GM18507 (cell line): ENCODE measurements at regions not wholly inside any gene's neighbourhood (a gene's known extent, or its start where the extent isn't known, plus 50 kb on each side); places are given as distances from the start of the nearest gene placed in this dataset.
"Not testable (repeated sequence)": the region's sequence is repeated elsewhere in the genome, so short reads cannot be mapped to it uniquely, and the experiment has no call there.

Source experiments
- DNase-seq: peaks from one replicate; pipeline ENCODE4 v3.0.0; 2011; ENCODE audit warnings: low read depth; ENCODE audit not compliant: insufficient read length; ENCODE audit errors: extremely low spot score
- FAIRE-seq: peaks from 2 replicates; lab custom pipeline; 2011; peaks lifted over from hg19 to GRCh38; lab: Jason Lieb, UNC

DNA sequence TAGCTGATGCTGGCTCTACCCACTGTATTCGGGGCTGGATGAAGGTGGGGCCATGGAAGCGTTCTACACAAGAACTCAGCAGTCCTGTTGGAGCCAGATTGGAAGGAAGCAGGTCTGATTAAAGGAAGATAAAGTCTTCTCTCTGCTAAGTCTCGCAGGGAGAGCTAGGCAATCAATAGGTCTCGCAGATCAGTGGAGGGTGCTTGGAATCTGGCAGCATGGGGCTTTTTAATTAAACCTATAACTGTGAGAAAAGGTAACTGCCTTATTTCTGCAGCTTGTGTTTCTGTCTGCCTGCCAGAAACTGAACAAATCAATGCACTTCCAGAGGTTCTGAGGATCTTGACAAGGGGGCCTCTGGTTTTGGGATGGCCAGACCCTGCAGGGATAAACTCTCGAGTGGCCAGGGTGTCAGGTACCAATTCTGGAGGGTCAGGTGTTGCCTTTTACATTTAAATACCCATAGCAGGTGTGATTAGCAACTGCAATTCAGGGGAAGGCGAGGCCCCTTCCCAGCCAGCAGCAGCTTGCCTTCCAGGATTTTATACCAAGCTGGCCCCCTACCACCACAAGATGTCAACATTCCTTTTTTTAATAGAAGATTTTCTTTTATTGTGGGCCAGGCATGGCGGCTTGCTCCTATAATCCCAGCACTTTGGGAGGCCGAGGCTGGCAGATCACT, 228.6 kb downstream of the NPIPA7 start:
- not testable (repeated sequence) for DNase-seq, FAIRE-seq

DNA sequence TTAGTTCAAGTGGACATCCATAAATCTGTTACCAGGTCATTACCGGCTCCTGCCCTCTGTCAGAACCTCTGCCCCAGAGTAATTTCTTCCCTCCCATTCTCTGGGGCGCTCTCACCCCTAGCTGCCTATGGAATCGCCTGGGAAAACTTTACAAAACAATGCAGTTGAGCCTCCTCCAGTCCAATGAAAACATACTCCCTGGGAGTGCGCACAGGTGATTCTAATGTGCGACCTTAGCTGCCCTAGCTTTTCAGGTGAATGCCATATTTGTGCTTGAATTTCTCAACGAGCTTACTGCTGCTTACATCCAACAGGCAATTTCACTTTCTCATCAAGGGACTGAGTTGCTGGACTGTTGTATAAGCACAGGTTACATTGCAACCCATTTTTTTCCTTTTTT, 230.7 kb downstream of the NPIPA7 start:
- DNase-seq, FAIRE-seq: not testable (repeated sequence)

DNA sequence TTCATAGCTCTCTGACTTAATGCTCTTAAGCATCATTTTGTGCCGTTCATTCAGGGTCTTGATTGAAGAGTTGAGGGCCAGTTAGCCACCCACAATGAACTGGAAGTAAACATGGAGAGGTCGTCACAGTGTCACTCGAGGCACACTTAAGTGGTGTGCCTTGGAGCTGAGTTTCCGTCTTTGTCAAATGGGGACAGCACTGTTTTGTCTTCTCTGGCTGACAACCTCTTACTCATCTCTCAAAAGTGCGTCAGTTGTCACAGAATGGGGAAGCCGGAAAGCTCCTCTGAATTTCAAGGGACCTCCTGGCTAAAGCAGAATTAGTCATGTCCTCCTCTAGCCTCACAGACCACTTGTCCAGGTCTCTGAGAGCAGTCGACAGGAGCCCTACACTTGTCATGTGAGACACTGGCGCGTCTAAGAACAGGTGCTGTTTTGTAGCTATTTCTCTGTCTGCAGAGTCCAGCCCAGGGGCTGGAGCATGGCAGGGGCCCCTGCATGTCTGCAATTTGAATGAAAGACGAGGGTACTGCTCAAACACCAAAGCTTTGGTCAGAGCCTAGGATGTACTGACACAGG, 231.5 kb downstream of the NPIPA7 start:
- not testable (repeated sequence) for FAIRE-seq, DNase-seq

DNA sequence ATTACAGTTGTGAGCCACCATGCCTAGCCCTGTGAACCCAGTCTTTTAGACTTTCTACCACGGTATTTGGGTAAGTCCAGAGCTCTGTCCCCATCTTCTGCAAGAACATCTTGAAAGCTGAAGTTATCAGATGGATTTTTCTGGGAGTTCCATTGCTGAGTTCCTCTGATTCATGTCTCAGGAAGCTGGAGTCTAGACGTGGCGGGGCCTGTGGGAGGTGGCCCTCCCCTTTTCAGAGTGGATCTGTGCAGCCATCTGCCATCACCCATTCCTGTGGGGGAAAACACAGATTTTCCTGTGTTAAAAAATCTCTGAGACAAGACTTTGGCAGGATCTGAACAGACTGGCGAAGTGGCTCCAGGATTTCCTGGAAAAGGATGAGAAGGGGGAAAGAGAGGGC, 234.3 kb downstream of the NPIPA7 start:
- DNase-seq, FAIRE-seq: not testable (repeated sequence)

DNA sequence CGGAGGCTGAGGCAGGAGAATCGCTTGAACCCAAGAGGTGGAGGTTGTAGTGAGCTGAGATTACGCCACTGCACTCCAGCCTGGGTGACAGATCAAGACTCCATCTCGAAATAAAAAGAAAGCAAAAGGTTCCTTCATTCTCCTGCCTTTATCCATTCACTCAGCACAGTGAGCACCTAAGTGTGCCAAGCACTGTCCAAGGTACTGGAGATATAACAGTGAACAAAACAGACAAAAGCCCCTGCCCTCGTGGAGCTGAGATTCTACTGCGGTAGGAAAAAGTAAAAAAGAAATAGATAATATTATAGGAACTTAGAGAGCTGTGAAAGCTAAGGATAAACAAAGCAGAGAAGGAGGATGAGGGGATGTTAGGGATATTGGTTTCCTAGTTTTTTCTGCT, 235.5 kb downstream of the NPIPA7 start:
- not testable (repeated sequence) for DNase-seq, FAIRE-seq

DNA sequence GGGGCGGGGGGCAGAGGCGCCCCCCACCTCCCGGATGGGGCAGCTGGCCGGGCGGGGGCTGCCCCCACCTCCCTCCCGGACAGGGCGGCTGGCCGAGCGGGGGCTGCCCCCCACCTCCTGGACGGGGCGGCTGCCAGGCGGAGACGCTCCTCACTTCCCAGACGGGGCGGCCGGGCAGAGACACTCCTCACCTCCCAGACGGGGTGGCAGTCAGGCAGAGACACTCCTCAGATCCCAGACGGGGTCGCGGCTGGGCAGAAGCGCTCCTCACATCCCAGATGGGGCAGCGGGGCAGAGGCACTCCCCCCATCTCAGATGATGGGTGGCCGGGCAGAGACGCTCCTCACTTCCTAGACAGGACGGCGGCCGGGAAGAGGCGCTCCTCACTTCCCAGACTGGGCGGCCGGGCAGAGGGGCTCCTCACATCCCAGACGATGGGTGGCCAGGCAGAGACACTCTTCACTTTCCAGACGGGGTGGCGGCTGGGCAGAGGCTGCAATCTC, 240.1 kb downstream of the NPIPA7 start:
- not testable (repeated sequence) for DNase-seq, FAIRE-seq

DNA sequence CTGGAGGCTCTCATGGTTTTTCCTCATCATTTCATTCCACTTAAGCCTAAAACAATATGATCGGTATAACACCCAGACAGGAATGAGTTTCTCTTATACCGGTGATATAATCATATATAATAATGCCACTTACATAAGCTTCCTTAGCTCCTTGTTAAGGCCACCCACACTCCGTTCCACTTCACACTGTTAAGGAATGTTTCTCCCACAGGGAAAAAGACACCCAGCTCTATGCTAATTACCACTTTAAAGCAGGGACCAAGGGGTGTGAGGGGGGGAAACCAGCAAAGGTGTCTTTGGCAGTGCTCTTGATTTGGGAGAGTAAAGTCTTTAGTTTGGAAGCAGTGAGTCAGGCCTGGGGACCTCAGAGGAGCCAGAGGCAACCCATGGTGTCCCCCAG, 245.4 kb downstream of the NPIPA7 start:
- not testable (repeated sequence) for FAIRE-seq, DNase-seq

DNA sequence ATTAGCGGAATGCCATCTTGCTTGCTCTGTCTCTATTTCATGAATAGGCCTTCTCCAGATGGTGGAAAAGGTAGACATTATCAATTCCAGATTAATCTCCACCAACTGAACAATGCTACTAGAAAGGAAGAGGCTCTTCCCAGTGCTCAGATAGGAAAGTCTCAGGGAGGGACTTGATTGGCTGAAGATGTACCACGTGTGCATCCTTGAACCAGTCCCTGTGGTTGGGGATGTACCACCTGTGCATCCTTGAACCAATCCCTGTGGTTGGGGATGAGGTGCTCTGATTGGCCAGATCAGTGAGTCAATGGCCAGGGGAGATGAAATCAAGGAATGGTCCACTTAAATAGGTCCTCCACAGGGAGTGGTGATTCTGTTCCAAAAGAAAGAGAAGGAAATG, 246.2 kb downstream of the NPIPA7 start:
- DNase-seq, FAIRE-seq: not testable (repeated sequence)

DNA sequence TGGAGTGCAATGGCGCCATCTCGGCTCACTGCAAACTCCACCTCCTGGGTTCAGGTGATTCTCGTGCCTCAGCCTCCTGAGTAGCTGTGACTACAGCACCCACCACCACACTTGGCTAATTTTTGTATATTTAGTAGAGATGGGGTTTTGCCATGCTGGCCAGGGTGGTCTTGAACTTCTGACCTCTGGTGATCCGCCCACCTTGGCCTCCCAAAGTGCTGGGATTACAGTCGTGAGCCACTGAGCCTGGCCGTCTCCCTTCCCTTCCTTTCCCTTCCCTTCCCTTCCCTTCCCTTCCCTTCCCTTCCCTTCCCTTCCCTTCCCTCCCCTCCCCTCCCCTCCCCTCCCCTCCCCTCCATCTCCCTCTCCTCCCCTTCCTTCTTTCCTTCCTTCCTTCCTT, 248.9 kb downstream of the NPIPA7 start:
- not testable (repeated sequence) for FAIRE-seq, DNase-seq

DNA sequence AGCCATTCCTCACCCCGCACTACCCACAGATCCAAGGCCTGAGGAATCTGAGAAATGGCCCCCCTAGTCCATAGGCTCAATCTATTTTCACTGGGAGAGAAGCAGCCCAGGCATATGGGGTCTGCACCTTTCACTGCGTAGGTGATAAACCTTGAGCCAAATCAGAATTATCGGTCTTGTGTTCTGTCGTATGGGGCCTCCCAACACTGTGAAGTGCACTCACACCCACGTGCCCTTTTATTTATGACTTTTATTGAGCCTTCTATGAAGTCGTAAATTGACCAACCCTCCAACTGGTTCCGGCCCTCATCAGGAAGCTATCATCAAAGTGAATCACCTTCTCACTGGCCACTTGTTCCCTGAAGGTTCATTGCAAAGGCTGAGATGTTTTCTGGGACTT, 259.3 kb downstream of the NPIPA7 start:
- DNase-seq, FAIRE-seq: not testable (repeated sequence)

DNA sequence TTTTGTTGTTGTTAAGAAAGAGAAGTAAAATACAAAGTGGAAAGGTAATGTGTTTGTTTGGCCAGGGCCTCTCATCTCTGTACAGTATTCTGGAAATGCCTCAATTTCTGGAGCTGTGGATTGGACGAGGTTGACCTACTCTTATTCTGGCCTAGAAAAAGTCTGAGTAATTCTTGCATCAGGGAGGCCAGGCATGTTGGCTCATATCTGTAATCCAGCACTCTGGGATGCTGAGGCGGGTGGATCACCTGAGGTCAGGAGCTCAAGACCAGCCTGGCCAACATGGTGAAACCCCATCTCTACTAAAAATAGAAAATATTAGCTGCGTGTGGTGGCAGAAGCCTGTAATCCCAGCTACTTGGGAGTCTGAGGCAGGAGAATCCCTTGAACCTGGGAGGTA, 259.8 kb downstream of the NPIPA7 start:
- not testable (repeated sequence) for DNase-seq, FAIRE-seq

DNA sequence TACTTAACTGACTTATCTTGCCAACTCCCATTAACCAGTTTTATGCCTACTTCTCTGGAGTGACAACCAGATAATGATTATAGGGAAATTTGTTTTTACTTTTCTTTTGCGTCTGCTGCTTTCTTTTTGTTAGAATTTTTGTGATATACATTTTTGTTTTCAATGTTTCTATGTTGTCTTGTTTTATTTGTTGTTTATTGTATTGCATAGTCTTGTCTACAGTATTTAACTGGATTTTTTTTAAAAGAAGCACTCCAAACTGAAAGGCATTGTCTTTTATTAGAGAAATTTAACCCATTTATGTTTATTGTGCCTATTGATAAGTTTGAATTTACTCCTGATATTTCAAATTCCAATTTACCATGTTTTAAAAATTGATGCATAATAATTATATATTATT, 264.9 kb downstream of the NPIPA7 start:
- not testable (repeated sequence) for DNase-seq, FAIRE-seq

DNA sequence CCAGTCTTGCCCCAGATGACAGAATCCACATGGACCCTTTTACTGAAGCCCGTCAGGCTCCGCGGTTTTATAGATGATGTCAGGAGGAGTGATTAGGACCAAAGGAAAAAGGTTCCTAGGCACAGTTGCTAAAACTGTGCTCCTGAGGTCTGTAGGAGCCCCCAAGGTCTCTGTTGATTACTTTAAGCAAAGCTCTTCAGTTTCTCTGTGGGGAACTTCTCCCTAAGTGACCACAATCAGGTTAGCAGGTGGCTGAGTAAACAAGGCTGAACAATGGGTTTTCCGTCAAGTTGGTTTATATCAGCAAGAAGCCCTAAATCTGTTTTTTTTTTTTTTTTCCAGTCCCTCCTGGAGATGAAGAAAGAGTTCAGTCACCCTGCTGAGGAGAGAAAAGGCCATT, 269.1 kb downstream of the NPIPA7 start:
- DNase-seq, FAIRE-seq: not testable (repeated sequence)

DNA sequence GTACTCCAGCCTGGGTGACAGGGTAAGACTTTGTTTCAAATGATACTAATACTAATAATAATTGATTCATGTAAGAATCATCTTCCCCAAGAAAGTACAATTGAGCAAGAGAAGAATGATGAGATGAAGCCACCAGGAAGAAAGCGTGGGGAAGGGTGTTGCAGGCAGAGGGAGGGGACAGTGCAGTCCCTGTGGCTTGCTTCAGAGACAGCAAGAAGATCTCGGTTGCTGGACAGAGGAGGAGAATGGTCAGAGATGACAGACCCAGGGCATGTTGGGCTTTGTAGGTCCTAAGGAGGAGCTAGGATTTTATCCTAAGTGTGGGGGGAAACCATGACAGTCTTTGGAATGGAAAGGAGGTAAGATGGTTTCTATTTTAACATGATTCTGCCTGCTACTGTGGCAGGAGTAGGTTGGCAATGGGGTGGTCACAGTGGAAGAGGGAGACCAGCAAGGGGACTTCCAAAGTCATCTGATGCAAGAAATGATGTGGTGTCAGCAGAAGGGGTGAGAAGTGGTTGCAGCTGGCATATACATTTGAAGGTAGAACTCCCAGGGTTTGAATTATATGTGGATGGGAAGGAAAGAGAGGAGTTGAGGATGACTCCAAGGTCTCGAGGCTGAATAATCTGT, 293.4 kb downstream of the NPIPA7 start:
- not testable (repeated sequence) for DNase-seq, FAIRE-seq

DNA sequence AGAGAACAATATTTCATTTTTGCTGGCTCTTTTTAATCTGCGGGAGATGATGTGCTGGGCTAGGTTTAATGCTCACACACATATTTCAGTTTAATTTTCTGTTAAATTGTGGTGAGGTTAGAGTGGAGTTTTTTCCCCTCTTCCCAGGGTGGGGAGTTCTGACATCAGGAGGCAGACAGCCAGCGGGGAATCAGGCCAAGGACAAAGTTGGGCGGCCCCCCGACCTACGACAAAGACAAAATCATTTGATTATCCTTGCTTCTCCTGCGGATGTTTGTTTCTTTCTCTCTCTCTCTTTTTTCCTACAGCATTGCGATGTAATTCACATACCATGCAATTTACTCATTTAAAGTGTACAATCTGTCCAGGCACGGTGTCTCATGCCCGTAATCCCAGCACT, 295.9 kb downstream of the NPIPA7 start:
- not testable (repeated sequence) for DNase-seq, FAIRE-seq

DNA sequence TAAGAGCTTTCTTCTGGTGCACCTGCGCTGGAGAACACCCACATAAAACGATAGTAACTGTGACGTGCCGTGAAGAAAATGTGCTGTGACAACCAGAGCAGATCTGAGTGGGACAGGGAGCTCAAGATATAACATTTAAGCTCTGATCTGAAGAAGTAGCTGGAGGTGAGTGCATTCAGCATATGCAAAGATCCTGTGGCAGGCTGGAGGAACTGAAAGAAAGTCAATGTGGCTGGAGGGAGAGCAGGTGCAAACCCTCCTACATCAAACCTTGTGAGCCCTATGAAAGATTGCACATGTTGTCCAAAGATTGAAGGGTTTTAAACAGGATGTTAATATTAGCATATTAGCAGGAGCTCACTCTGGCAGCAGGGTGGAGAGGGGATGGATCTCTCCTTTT, 342.9 kb downstream of the NPIPA7 start:
- FAIRE-seq, DNase-seq: not testable (repeated sequence)

DNA sequence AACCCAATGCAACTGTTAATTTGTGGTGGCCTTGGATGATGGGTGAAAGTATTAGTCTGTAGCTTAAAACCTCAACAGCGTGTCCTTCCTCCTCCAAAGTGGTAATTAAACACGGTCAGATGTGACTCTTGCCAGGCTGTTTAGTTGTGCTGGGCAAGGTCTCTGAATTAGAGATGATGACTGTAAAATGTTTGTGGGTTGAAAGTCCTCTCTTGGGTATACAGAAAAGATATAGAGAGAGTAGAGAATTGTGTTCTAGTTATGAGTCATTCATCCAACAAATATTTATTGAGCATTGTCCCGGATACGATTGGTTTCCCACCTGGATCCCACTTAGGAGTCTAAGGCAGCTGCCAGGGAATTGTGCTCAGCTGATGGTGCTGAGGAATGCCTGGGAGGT, 343.7 kb downstream of the NPIPA7 start:
- not testable (repeated sequence) for FAIRE-seq, DNase-seq

DNA sequence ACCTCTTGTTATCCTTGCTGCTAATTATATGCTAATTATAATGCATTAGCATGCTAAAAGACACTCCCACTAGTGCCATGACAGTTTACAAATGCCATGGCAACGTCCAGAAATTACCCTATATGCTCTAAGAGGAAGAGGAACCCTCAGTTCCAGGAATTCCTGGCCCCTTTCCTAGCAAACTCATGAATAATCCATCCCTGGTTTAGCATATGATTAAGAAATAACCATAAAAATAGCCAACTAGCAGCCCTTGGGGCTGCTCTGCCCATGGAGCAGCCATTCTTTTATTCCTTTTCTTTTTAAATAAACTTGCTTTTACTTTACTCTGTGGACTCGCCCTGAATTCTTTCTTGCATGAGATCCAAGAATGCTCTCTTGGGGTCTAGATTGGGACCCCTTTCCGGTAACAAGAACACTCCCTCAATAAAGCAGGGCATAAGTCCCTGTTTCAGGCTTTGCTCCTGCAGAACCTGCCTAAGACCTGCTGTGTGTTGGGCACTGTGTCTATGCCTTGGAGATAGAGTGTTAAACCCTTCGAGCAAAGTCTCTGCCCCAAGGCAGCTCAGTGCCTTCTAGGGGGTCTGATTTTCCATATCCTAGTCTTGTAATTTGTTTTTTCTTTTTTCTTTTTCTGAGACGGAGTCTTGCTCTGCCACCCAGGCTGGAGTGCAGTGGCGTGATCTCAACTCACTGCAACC, 345.0 kb downstream of the NPIPA7 start:
- DNase-seq, FAIRE-seq: not testable (repeated sequence)

DNA sequence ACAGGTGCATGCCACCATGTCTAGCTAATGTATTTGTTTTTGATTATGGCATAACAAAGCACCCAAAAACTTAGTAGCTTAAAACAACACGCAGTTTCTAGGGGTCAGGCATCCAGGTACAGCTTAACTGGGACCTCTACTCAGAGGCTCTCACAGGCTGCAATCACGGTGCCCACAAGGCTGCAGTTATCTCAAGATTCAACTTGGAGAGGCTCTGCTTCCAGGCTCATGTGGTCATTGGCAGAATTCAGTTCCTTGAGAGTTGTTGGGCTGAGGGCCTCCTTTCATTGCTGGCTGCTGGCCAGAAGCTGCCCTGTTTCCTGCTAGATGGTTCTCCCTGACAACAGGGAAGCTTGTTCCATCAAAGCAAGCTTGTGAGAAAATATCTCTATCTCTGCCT, 348.1 kb downstream of the NPIPA7 start:
- not testable (repeated sequence) for DNase-seq, FAIRE-seq

DNA sequence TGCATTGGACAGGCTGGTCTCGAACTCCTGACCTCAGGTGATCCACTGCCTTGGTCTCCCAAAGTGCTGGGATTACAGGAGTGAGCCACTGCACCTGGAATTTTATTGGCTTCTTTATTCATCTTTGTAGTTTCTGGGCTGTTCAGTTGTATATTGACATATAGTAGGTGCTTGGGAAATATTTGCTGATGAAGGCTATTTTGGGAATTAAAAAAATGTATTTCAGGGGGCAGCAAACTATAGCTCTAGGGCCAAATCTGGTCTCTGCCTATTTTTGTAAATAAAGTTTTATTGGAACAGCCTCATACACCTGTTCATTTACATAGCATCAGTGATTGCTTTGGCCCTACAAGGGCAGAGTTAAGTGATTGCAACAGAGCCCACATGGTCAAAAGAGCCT, 363.6 kb downstream of the NPIPA7 start:
- not testable (repeated sequence) for FAIRE-seq, DNase-seq
